HG03457 (cell line): ENCODE measurements at regions not wholly inside any gene's neighbourhood (a gene's known extent, or its start where the extent isn't known, plus 50 kb on each side); places are given as distances from the start of the nearest gene placed in this dataset.

Source experiments
- ATAC-seq: cut with Tn5 transposase; IDR thresholded peaks from one replicate; pipeline ENCODE4 v1.9.1; 2021; ENCODE audit warnings: moderate number of reproducible peaks; ENCODE audit not compliant: unreplicated experiment

DNA sequence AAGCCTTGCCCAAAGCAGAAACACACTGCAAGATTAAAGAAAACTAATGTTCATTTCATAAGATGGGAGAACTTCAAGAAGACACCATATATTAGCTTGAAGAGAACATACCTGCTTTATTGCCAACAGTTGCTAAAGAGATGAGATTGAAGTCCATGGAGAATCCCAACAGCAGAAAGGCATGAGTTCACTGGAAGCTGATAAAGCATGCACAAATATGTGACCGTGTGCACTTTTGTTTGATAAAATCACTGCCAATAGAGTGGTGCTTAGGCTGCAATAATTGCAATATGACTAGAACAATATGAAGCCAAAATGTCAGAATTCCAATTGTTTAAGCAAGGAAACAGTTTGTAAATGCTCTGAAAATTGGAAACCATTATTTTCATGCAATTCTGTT lies 125.9 kb upstream of the PPARGC1A start:
- ATAC-seq: no peak

DNA sequence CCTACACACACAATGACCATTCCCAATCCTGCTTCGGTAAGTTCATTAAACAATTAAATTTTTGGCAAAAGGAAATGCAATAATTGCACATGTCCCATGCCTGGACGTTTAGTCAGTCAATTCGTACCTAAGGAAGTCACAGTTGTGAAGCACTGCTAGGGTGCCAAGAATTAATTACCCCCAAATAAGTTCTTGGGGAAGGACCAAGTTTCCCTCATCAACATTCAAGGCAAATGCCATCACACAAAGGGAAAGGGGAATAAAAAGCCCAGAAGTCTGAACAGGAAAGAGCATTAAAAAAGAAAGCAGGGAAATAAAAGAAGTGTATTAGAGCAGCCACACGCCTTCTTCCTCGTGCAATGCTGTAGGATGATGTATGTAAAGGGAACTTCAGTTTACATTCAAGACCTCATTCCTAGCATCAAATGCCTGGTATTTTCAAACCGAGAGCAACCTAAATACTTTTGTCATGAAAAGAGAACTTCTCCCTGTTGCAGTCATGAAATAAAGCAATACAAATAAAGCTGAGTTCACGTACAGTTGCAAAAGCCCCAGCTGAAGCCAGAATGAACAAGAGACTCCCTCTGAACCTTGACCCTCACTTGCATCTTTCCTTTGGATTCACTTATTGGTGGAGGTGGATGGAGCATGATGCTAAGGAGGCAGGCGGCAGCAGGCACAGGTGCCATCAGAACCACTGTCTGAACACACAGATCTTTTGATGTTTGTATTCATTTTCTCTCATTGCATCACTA lies 124.0 kb upstream of the PPARGC1A start:
- ATAC-seq: no peak

DNA sequence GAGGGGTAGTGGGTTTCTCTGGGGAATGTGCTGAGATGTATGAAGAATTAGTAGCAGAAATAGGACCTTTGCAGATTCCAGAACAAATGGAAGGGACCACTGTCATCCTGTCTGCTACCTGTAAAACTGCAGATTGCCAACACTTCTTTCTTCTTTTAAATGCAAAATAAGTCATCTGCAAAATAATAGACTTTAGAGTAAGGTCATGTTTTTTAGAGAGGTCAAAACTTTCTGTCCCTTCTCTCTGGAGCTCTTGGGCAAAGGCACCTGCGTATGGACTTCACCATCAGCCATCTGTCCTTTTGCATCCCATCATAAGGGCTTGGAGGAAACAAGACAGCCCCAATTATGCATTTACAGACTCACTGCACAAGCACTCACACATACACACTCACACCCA lies 121.1 kb upstream of the PPARGC1A start:
- ATAC-seq: no peak

DNA sequence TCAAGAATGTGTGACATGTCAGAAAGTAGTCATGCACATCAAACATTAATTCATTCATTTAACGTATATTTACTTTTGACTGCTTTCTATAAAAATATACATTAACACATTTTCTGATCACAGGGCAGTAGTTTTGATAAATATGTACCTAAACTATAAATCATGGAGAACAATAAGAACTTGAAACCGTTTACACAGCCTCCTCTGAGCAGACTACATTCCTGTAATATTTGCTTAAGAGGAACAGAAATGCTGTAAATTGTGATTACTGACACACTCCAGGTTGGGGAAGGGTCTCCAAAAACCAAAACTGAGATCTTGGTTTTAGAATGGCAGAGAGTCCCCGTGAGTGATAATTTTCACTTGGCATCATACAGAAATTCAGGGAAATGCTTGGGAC lies 120.7 kb upstream of the PPARGC1A start:
- no peak for ATAC-seq

DNA sequence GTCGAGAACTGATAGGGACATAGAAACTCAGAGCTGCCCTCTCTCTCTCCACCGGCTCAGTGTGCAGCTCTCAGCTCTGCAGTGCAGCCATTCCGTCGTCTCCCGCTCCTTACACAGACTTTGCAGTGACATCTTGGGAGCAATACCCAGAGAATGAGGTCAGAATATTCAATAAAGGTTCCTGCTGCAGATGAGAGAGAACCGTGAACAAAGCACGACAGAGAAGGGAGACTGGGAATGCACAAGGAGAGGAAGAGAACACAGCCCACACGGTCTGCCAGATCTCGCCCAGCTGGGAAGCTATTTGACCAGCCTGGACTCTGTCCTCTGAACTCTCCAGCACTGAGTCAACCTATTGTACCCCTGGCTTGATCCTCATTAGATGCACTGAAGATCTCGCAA lies 118.0 kb upstream of the PPARGC1A start:
- ATAC-seq: no peak

DNA sequence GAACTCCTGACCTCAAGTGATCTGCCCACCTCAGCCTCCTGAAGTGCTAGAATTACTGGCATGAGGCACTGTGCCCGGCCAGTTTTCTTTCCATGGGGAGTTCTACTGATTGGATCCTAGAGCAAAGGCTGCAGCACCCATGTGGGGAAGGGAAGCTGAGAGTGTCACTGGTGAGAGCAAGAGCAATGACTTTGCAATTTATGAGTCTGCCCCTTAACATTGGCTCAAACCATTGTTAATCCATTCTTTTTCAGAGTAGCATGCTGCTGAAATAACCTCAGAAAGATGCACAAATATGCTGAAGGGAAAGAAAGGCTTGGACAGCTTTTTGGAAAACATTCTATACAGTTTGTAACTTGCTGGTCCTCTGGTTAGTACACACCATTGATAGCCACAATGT lies 116.4 kb upstream of the PPARGC1A start:
- ATAC-seq: no peak

DNA sequence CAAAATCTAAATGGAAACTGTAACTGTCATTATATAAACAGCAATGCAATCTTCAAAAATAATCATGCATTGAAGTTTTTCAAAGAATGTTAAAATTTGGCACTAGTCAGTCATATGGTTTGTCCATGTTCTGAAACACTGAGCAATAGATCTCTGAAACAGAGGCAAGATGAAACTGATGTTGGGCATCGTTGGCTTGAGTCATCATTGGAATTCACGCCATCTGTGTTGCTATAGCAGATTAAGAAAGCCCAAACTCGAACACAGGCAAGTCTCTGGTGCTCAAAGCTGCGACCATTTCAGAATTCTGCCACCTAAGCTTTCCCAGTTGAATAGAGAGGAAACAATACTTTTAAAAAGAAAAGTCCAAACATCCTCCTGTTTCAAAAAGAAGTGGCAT lies 114.1 kb upstream of the PPARGC1A start:
- ATAC-seq: no peak

DNA sequence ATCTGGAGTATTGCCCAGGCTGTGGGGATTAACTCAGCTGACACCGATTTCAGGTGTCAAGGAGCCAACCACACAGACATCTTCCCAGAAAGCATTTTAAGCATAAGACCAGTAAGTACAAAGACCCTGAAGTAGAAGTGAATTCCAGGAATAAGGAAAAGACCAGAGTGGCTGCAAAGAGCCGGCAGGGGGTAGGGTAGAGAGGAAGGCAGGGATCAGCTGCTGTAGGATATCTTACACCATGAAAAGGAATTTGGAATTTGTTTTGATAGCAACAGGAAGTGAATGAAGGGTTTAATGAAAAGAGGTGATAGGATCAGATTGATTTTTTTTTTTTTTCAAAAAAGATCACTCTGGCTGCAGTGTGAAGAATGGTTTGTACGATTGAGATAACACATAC lies 113.6 kb upstream of the PPARGC1A start:
- ATAC-seq: no peak

DNA sequence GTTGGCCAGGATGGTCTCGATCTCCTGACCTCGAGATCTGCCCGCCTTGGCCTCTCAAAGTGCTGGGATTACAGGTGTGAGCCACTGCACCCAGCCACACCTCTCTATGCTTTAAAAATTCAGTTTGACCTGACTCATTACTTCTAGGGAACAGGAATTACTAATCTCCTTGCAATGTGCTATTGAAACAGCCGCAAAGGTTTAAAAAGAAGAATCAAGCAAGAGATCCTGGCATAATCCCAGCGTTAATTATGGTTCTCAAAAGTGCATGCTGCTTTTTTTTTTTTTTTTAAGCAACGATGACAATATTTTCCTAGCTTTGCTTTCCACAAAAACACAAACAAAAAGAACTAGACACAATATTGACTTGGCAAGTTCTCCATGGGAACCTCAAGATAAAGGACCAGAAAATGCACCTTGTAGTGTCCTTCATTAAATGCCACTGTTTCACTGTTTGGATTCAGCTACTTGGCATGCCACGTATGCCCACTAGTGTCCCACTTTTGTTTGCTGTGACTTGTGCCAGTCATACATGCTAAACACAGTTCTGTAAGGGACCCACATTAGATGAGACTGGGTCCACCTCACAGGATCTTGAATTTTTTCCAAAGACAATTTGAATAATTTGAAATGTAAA lies 112.6 kb upstream of the PPARGC1A start:
- no peak for ATAC-seq

DNA sequence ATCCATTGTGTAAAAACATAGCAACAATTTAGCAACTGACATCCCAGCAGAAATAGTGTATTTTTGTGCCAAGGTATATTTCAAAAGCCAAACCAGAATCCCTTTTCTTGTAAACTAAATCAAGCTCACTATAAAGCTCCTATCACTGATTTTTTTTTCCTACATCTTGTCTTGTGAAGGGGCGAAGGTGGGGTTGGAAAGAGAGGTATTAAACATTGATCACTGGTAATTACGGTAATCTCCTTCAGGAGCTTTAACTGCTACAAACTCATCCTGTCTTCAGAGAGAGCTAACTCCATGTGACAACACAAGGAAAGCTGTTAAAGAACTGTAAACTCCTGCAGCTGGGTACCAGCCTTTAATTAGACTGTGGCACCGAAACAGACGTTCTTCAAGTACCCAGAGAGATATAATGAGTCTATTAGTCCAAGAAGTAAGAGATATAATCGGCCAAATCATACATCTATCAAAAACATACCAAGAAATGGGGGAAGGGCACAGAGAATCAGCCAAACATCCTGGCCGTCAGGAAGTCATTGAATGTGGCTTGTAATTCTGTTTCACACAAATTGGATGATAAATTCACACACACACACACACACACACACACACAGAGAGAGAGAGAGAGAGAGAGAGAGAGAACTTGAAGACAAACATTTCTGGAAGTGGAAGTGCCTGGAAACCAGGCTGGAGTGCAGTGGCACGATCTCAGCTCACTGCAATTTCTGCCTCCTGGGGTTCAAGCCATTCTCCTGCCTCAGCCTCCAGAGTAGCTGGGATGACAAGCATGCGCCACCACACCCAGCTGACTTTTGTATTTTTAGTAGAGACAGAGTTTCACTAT lies 111.9 kb upstream of the PPARGC1A start:
- no peak for ATAC-seq

DNA sequence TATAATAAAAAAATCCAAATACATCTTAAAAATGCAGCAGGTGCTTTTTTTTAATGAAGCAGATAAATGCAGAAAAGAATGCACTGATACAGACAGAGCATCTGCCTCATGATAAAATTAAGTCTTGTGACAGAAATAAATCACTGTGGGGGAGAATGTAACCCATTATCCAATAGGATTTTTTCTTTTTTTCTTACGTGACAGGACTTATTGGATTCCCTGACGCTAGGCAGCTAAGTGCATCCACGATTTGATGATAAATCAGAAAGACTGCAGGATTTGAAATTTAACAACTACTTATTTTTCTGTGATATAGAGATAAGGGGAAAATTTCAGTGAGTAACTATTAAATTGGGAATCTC lies 110.6 kb upstream of the PPARGC1A start:
- ATAC-seq: no peak

DNA sequence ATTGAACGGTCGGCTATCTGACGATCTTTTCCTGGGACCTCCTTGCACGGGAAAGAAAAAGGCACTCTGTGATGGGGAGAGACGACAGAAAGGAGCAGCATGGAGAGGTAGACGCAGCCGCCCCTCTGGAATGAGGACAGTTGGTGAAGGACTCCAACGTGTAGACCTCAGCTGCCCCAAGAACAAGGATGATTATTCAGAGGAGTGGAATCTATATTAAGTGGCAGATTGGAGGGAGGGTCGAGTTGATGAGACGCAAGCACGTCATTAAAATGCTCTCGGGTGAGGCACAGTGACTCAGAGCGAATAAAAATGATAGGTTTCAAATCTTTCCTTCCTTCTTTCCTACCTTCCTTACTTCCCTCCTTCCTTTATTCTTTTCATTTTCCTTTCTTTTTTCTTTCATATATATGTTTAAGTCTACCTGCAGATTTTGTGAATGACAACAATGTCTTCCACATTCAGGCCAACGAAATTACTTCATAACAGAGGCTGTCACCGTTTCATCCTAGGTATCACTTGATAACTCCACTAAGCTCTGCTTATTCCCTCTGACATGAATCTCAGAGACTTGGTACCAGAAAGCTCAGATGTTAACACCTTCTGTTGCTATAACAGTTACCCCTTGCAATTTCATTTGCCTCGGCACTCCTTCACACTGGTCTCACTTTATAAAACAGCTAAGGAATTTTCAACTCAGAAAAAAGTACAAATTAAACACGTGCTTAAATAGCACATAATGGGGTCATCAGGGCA lies 110.0 kb upstream of the PPARGC1A start:
- no peak for ATAC-seq

DNA sequence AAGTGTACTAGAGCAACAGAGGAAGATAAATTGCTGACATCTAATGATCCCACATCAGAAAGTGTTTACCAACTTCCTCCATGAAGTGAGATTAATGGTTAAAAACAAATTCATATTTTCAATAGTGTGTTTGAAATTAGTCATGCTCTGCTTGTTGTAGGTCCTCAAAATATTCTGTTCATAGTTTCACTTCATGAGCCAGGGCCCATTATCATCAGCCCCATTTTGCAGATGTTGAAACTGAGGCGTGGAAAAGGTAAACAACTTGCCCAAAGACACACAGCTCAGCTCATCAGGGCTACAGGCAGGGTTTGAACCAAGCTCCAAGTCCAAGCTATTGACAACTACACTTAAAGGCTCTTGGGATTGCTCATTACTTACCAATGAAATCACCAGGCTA lies 103.5 kb upstream of the PPARGC1A start:
- no peak for ATAC-seq

DNA sequence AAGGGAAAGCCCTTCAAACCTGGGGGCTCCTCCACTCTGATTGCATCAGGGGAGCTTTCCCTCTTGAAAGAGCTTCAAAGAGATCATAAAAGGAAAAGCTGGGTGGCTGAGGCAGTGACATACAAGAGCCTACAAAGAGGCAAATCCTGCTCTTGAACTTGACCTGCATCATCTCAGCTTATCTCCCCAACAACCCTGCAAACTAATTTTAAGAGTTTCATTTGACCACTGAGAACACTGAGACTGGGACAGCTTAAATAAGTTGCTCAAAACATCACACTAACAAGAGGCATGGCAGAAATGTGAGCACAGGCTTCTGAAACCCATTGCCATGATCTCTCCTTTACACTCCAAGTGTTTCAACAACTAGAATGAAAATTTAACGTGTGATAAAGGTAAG lies 101.6 kb upstream of the PPARGC1A start:
- ATAC-seq: no peak

DNA sequence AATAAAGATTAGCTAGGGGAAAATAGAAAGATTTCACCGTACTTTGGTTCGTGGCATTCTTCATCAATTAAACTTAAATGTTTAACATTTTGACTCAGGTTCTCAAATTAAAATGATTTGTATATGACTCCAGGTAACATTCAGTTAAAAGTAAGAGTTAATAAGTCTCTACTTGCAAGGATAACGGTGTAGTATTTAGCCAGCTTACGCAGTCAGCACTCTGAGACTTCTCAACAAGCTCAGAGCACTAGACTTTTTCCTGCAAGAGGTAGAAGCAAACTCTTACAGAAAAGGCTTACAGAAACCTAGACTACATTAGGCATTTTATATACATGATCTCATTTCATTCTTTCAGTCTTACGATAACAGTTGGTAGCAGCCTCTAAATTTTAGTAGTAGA lies 96.4 kb upstream of the PPARGC1A start:
- ATAC-seq: no peak

DNA sequence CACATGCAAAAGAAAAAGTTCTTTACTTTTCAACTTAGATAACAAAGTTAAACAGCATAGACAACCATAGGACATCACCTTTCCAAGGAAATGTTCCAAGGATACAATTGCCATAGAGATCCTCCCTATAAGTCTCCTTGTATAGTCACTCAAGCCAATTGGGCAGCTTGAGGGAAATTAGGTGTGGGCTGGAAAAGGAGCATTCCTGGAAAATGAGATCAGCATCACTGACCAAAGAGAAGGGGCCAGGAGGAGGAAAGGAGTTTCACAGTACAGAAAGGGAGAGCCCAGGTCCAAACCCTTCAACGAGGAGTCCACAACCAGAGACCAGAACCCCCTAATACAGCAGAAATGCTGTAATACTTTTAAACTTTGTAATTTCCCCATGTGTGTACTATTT lies 91.5 kb upstream of the PPARGC1A start:
- no peak for ATAC-seq

DNA sequence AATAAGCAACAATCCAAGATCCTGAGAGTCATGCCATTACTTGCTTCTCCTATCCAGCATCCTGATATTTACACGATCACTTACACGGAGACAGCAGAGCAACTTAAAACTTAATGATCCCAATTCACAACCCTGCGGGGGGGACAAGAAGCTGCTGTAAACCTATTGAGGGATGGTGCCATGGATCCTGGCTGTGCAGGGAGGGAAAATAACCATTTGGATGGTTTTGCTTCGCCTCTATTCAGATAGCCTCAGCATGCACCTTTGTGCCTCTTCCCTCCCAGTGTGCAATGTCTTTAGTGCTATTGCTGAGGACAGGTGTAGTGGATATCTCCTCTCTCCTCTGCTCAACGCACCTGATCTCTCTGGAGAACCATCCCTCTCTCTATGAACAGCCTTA lies 89.7 kb upstream of the PPARGC1A start:
- no peak for ATAC-seq

DNA sequence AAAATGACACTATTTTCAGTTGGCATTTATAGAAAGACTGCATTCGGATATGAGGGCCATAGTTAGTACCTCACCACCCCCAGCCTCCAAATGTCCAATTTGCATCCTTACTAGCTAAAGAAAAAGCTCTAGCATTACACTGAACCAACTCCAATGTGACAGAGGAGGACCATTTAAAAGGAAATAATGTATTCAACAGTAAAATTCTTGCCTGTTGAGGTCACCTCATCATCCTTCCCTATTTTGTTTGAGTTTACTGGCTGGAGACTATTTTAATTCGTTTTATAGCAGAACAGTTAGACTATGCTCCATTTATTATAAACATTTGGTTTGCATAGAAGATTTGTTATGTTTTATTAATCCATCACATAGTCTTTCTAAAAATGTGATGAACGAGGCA lies 88.2 kb upstream of the PPARGC1A start:
- no peak for ATAC-seq

DNA sequence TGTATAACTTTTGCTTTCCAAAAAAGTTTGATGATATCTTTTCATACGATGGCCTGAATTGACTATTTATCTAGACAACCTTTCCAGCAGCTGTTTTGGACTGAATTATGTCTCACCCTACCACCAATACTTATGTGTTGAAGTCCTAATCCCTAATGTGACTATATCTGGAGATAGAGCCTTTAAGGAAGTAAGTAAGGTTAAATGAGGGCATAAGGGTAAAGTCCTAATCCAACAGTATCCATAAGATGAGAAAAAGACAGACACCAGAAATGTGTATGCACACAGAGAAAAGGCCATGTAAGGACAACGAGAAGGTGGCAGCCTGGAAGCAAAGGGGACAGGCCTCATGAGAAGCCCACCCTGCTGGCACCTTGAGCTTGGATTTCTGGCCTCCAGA lies 86.6 kb upstream of the PPARGC1A start:
- ATAC-seq: no peak

DNA sequence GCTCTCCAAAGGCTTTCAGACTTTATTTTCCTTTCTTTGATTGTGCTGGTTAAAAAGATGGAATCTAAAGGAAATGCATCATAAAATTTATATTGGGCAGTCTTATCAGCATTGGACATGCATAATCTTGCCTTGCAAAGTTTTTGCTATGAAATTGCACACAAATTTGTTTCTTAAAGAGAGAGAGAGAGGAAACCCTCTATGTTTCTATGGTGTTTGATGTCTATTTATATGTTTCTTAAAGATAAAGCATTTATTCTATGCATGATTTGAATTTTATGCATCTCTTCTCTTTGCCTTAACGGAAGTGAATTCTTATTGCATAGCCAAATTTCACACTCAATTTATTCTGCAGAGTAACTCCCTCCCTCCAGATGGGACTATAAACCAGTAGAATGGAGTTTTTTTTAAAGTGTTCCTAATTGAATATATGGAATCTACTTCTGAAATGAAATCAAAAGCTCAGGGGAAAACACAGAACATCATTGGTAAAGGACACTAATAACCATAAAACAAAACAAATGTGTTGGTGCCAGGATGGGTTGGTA lies 83.5 kb upstream of the PPARGC1A start:
- no peak for ATAC-seq

DNA sequence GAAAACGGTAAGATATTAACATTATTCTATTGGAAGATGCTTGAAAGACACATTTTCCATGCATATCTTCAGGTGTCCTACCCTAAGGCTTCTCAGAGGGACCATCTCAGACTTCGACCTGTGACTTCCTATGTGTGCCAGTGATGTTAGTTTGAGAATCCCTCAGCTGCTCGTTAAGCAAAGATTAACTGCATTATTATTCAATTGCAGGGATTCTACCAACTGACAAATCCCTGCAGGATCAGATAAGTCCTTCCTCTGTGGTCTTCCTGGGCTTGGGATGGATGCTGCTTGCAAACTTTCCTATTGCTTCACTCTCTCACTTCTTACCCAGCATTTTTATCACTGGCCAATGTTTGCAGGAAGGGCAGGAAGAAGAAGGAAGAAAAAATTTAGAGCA lies 83.0 kb upstream of the PPARGC1A start:
- ATAC-seq: no peak
